K562 (cell line): ENCODE measurements at regions not wholly inside any gene's neighbourhood (a gene's known extent, or its start where the extent isn't known, plus 50 kb on each side); places are given as distances from the start of the nearest gene placed in this dataset.

Experiments
- ATAC-seq: fragments of 200-7000 bp; cut with Tn5 transposase; 3 replicates; pipeline ENCODE4 v1.9.1; 2020; ENCODE audit warnings: moderate library complexity
- BruUV-seq: library from RNA; stranded (reverse); fragments of 400-500 nt; replicated peaks from 2 replicates; lab custom pipeline; 2021; lab: Mats Ljungman, UMichigan
- CTCF ChIA-PET: fragments of 300-600 bp; formaldehyde crosslinking; extraction: SDS; loops from one replicate; lab custom pipeline; 2021; ENCODE audit warnings: low intra/inter-chr PET ratio; lab: Yijun Ruan, JAX
- POLR2A ChIA-PET: fragments of 300-600, 350-650 bp; sonication (Branson Sonifier 250); formaldehyde crosslinking; extraction: SDS; loops from one replicate; lab custom pipeline; 2021; ENCODE audit warnings: antibody characterized with exemption, inconsistent platforms; lab: Yijun Ruan, JAX
- DNase-seq, 4 experiments: peaks; one replicate each; pipeline versions ENCODE4 v3.0.0 to v3.0.0-alpha.2; 2011 to 2018; ENCODE audit warnings: low spot score in 3 of 4, mixed read lengths in 3 of 4; ENCODE audit errors: extremely low read depth in 1 of 4
- FAIRE-seq: peaks from 2 replicates; lab custom pipeline; 2011; peaks lifted over from hg19 to GRCh38; lab: Jason Lieb, UNC
- H2AFZ ChIP-seq: 2 replicates; pipeline ENCODE4 v1.6.0; 2011; ENCODE audit warnings: low read depth, low read length, control low read depth, inconsistent platforms
- H3K27ac ChIP-seq: fragments of 200-600 bp; 3 replicates; pipeline ENCODE4 v1.8.0; 2011; ENCODE audit warnings: low read depth, mild to moderate bottlenecking, control low read depth, inconsistent platforms, low read length, moderate library complexity, mixed read lengths; ENCODE audit errors: extremely low read depth
- H3K27me3 ChIP-seq, 2 experiments: fragments of 300-600 bp in 1 of 2; 2 replicates in 1 of 2; 3 replicates in 1 of 2; pipeline versions ENCODE4 v1.6.0 to v1.8.0; 2011; ENCODE audit warnings: inconsistent platforms in 2 of 2, low read length in 2 of 2, mild to moderate bottlenecking in 1 of 2, mixed read lengths in 1 of 2, moderate library complexity in 1 of 2; ENCODE audit not compliant: control insufficient read depth in 2 of 2, insufficient read depth in 2 of 2
- H3K36me3 ChIP-seq: fragments of 300-600 bp; 3 replicates; pipeline ENCODE4 v1.8.0; 2011; ENCODE audit warnings: mild to moderate bottlenecking, low read length, inconsistent platforms; ENCODE audit not compliant: control insufficient read depth, insufficient read depth
- H3K4me1 ChIP-seq, 2 experiments: fragments of 200-600 bp in 1 of 2; replicated peaks in 1 of 2; 2 replicates in 1 of 2; 3 replicates in 1 of 2; pipeline versions ENCODE4 v1.5.1 to v1.8.0; 2011; ENCODE audit warnings: inconsistent platforms in 2 of 2, low read length in 2 of 2, mild to moderate bottlenecking in 1 of 2, mixed read lengths in 1 of 2, moderate library complexity in 1 of 2; ENCODE audit not compliant: control insufficient read depth in 2 of 2, insufficient read depth in 2 of 2
- H3K4me2 ChIP-seq: 2 replicates; pipeline ENCODE4 v1.6.1; 2011; ENCODE audit warnings: low read length, control low read depth, inconsistent platforms, mixed read lengths; ENCODE audit not compliant: insufficient read depth
- H3K4me3 ChIP-seq: fragments of 200-600 bp; sonication (generic), shearing (Covaris generic); 2 replicates; pipeline ENCODE4 v1.5.1; 2016; ENCODE audit warnings: control low read depth, inconsistent platforms
- H3K79me2 ChIP-seq: fragments of 200-600 bp; 3 replicates; pipeline ENCODE4 v1.8.0; 2011; ENCODE audit warnings: low read length, inconsistent platforms; ENCODE audit not compliant: control insufficient read depth, insufficient read depth
- H3K9ac ChIP-seq, 2 experiments: 2 replicates each; pipeline versions ENCODE4 v1.6.0 to v1.6.1; 2011; ENCODE audit warnings: low read depth in 2 of 2, low read length in 2 of 2, control low read depth in 1 of 2, inconsistent platforms in 1 of 2, mild to moderate bottlenecking in 1 of 2, mixed read lengths in 1 of 2; ENCODE audit not compliant: insufficient read depth in 1 of 2
- H3K9me1 ChIP-seq: one replicate; pipeline ENCODE4 v1.6.0; 2011; ENCODE audit warnings: inconsistent platforms, mild to moderate bottlenecking, low read length, moderate library complexity; ENCODE audit not compliant: control insufficient read depth, insufficient read depth
- H3K9me3 ChIP-seq: replicated peaks from 2 replicates; pipeline ENCODE4 v1.5.1; 2011; ENCODE audit warnings: low read depth, low read length, inconsistent platforms; ENCODE audit not compliant: control insufficient read depth, insufficient read depth
- H4K20me1 ChIP-seq: replicated peaks from 2 replicates; pipeline ENCODE4 v1.6.1; 2011; ENCODE audit warnings: low read length, inconsistent platforms, mixed read lengths; ENCODE audit not compliant: control insufficient read depth, insufficient read depth
- FIP1L1 ChIP-seq: fragments of 200-400 bp; formaldehyde crosslinking; IDR thresholded peaks from 2 replicates; pipeline ENCODE4 v1.6.1; 2018; ENCODE audit warnings: mild to moderate bottlenecking, low read depth, low read length; ENCODE audit not compliant: poor library complexity, severe bottlenecking
- GATA2 ChIP-seq: sonication (generic); formaldehyde crosslinking; IDR thresholded peaks from 2 replicates; pipeline ENCODE4 v1.4.0; 2020; ENCODE audit warnings: mild to moderate bottlenecking, missing genetic modification reagents
- HMG20A ChIP-seq: fragments of 450-650 bp; formaldehyde crosslinking; conservative IDR thresholded peaks from 2 replicates; pipeline ENCODE4 v1.4.0; 2020; ENCODE audit warnings: mild to moderate bottlenecking, mixed read lengths
- POLR2G ChIP-seq: fragments of 200-400 bp; formaldehyde crosslinking; IDR thresholded peaks from 2 replicates; pipeline ENCODE4 v1.6.1; 2017; ENCODE audit warnings: low read depth, mild to moderate bottlenecking, antibody characterized with exemption, low read length, moderate library complexity
- PTRF ChIP-seq: fragments of 450-650 bp; IDR thresholded peaks from 2 replicates; pipeline ENCODE4 v1.6.1; 2016; ENCODE audit warnings: mild to moderate bottlenecking, missing genetic modification characterization, missing compliant biosample characterization
- RBBP5 ChIP-seq: fragments of 200-600 bp; sonication (generic); IDR thresholded peaks from 2 replicates; pipeline ENCODE4 v1.6.1; 2012; ENCODE audit warnings: borderline replicate concordance, mild to moderate bottlenecking, low read length, control low read depth, inconsistent platforms; ENCODE audit not compliant: insufficient read depth, poor library complexity, severe bottlenecking
- SREBF1 ChIP-seq: fragments of 150-350 bp; IDR thresholded peaks from 2 replicates; pipeline ENCODE4 v1.6.1; 2014; ENCODE audit warnings: antibody characterized with exemption, low read depth, low read length, borderline replicate concordance
- ZC3H11A ChIP-seq: IDR thresholded peaks from 2 replicates; pipeline ENCODE4 v1.6.1; 2012; ENCODE audit warnings: low read depth, low read length, improper control_type of control experiment
- ZNF79 ChIP-seq: fragments of 250-450 bp; sonication (Bioruptor Pico); IDR thresholded peaks from 2 replicates; pipeline ENCODE4 v1.4.0; 2020; ENCODE audit warnings: low read depth, mild to moderate bottlenecking, moderate library complexity
- WGBS: fragments of 100-300 bp; shearing (Covaris generic); methylation state at CpG from one replicate; pipeline ENCODE4 v1.1.6; 2016; ENCODE audit warnings: low coverage, mixed read lengths; ENCODE audit not compliant: insufficient coverage; ENCODE audit errors: missing lambda C conversion rate; 5-methylcytosine and 5-hydroxymethylcytosine counted together
- in situ Hi-C: fragments of 300-500 bp; cut with MboI; formaldehyde crosslinking; loops from 4 replicates; pipeline ENCODE4 v1.15.0; 2018; ENCODE audit warnings: inconsistent platforms, mixed read lengths
- intact Hi-C: fragments of 100-400 bp; cut with micrococcal nuclease; formaldehyde crosslinking; loops from 2 replicates; pipeline ENCODE4 v1.14.2; 2022
- TF ChIP-seq, protein P1 (sequence below): IDR thresholded peaks from 3 replicates; pipeline ENCODE4 v1.6.1; 2011; ENCODE audit warnings: borderline replicate concordance, mild to moderate bottlenecking, moderate library complexity; ENCODE audit not compliant: insufficient read length; ENCODE audit errors: extremely low read depth
- TF ChIP-seq, protein P2 (sequence below): fragments of 250-450 bp; sonication (Bioruptor Pico); IDR thresholded peaks from 2 replicates; pipeline ENCODE4 v1.8.0; 2021; ENCODE audit warnings: mild to moderate bottlenecking, moderate library complexity

DNA sequence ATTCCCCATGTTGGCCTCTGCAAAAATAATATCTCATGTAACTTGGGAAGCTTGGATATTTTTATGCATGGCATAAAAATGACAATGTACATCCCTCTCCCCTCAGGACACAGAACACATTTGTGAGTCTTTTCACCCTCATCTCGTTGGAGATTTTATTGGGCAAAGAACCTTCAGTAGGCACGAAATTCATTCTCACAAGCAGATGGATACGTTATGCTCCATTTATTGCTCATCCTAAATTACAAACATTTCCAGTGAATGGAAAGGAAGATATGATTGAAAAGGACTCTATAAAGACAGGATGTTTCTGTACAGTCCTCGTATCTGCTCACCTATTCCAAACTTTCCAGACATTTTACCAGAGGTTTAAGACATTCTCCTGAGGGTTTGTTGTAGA lies 1175.8 kb downstream of the UQCRFS1 start:
- intact Hi-C loops (no loop called here), in situ Hi-C loops (no loop called here)
- ChIA-PET CTCF (no interaction called here), POLR2A (interaction anchor here (1.2 kb wide), 1 partner anchor 11 kb away, joined by 4 read pairs; no protein-coding TSS in a partner anchor)
- H3K4me1 ChIP-seq, result no peaks in the 10 kb centered on the region
- H3K27me3 ChIP-seq, result no peaks in the 10 kb centered on the region
- 0% methylated on average over 4 of the region's 4 CpGs for WGBS
- H3K9me1 ChIP-seq, result no peaks in the 10 kb centered on the region
- no peaks in the 10 kb centered on the region for H3K9me3 ChIP-seq
- no peak for ATAC-seq
- no peaks in the 10 kb centered on the region for H3K79me2 ChIP-seq
- no TSS peak for BruUV-seq
- FAIRE-seq, result no peak
- H2AFZ ChIP-seq, result no peak overlapping the region
- no peaks in the 10 kb centered on the region for H3K36me3 ChIP-seq
- no peak overlapping the region for H3K4me2 ChIP-seq
- no peak for DNase-seq
- no peak overlapping the region for H3K4me3 ChIP-seq
- no peaks in the 10 kb centered on the region for H4K20me1 ChIP-seq
- no peak for TF ChIP-seq GATA2 (CRISPR knock-in tag)
- no peak for TF ChIP-seq POLR2G
- TF ChIP-seq PTRF (tag), result no peak
- no peak for TF ChIP-seq FIP1L1
- TF ChIP-seq, protein P1, sequence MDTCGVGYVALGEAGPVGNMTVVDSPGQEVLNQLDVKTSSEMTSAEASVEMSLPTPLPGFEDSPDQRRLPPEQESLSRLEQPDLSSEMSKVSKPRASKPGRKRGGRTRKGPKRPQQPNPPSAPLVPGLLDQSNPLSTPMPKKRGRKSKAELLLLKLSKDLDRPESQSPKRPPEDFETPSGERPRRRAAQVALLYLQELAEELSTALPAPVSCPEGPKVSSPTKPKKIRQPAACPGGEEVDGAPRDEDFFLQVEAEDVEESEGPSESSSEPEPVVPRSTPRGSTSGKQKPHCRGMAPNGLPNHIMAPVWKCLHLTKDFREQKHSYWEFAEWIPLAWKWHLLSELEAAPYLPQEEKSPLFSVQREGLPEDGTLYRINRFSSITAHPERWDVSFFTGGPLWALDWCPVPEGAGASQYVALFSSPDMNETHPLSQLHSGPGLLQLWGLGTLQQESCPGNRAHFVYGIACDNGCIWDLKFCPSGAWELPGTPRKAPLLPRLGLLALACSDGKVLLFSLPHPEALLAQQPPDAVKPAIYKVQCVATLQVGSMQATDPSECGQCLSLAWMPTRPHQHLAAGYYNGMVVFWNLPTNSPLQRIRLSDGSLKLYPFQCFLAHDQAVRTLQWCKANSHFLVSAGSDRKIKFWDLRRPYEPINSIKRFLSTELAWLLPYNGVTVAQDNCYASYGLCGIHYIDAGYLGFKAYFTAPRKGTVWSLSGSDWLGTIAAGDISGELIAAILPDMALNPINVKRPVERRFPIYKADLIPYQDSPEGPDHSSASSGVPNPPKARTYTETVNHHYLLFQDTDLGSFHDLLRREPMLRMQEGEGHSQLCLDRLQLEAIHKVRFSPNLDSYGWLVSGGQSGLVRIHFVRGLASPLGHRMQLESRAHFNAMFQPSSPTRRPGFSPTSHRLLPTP, result no peak
- TF ChIP-seq HMG20A, result no peak
- no peak for TF ChIP-seq ZC3H11A
- no peak for TF ChIP-seq ZNF79 (CRISPR knock-in tag)
- TF ChIP-seq, protein P2, sequence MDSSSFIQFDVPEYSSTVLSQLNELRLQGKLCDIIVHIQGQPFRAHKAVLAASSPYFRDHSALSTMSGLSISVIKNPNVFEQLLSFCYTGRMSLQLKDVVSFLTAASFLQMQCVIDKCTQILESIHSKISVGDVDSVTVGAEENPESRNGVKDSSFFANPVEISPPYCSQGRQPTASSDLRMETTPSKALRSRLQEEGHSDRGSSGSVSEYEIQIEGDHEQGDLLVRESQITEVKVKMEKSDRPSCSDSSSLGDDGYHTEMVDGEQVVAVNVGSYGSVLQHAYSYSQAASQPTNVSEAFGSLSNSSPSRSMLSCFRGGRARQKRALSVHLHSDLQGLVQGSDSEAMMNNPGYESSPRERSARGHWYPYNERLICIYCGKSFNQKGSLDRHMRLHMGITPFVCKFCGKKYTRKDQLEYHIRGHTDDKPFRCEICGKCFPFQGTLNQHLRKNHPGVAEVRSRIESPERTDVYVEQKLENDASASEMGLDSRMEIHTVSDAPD (CRISPR knock-in tag), result no peak
- TF ChIP-seq RBBP5, result no peak
- TF ChIP-seq SREBF1, result no peak
- TF ChIP-seq, all 486 proteins: peak for 0
- no peak overlapping the region for H3K9ac ChIP-seq
- no peak overlapping the region for H3K27ac ChIP-seq
